NCI-H128 (cell line): ENCODE measurements at regions not wholly inside any gene's neighbourhood (a gene's known extent, or its start where the extent isn't known, plus 50 kb on each side); places are given as distances from the start of the nearest gene placed in this dataset.
"Not testable (repeated sequence)": the region's sequence is repeated elsewhere in the genome, so short reads cannot be mapped to it uniquely, and the experiment has no call there.

Experiments
- DNase-seq: peaks from one replicate; lab custom pipeline; 2025; ENCODE audit not compliant: unreplicated experiment; lab: John Stamatoyannopoulos, UW

GRCh38 chr1:195715652-195716051 lies 892.6 kb downstream of the KCNT2 start:
- DNase-seq, result no peak

GRCh38 chr1:195714248-195714647 lies 894.0 kb downstream of the KCNT2 start:
- DNase-seq, result no peak

GRCh38 chr1:195709821-195710220 lies 898.4 kb downstream of the KCNT2 start:
- DNase-seq, result no peak

- no peak for DNase-seq
Observed at GRCh38 chr1:195704028-195704427, 904.2 kb downstream of the KCNT2 start.

- no peak for DNase-seq
Observed at GRCh38 chr1:195701149-195701548, 907.1 kb downstream of the KCNT2 start.

GRCh38 chr1:195697130-195697529 lies 911.1 kb downstream of the KCNT2 start:
- no peak for DNase-seq

GRCh38 chr1:195686764-195687163 lies 921.5 kb downstream of the KCNT2 start:
- no peak for DNase-seq

GRCh38 chr1:195664628-195665027 lies 943.6 kb downstream of the KCNT2 start:
- no peak for DNase-seq

- DNase-seq, result no peak
Observed at GRCh38 chr1:195663549-195664280, 944.5 kb downstream of the KCNT2 start.

GRCh38 chr1:195656780-195657179 lies 951.5 kb downstream of the KCNT2 start:
- no peak for DNase-seq

GRCh38 chr1:195648875-195649274 lies 959.4 kb downstream of the KCNT2 start:
- not testable (repeated sequence) for DNase-seq

GRCh38 chr1:195637539-195637938 lies 970.7 kb downstream of the KCNT2 start:
- no peak for DNase-seq

- DNase-seq, result no peak
Observed at GRCh38 chr1:195618287-195618686, 990.0 kb downstream of the KCNT2 start.

GRCh38 chr1:195617106-195617505 lies 991.1 kb downstream of the KCNT2 start:
- DNase-seq, result no peak

GRCh38 chr1:195608883-195609282 lies 999.4 kb downstream of the KCNT2 start:
- no peak for DNase-seq

GRCh38 chr1:195606483-195606882 lies 1001.8 kb downstream of the KCNT2 start:
- no peak for DNase-seq

- DNase-seq, result no peak
Observed at GRCh38 chr1:195604287-195604686, 1004.0 kb downstream of the KCNT2 start.

GRCh38 chr1:195597891-195598290 lies 1010.3 kb downstream of the KCNT2 start:
- no peak for DNase-seq

- DNase-seq, result no peak
Observed at GRCh38 chr1:195594773-195595172, 1013.5 kb downstream of the KCNT2 start.

- DNase-seq, result no peak
Observed at GRCh38 chr1:195594322-195594721, 1013.9 kb downstream of the KCNT2 start.

GRCh38 chr1:195591917-195592672 lies 1016.1 kb downstream of the KCNT2 start:
- no peak for DNase-seq

GRCh38 chr1:195590649-195591048 lies 1017.6 kb downstream of the KCNT2 start:
- DNase-seq, result no peak
